ENCODE measurements at regions not wholly inside any gene's neighbourhood (a gene's known extent, or its start where the extent isn't known, plus 50 kb on each side); places are given as distances from the start of the nearest gene placed in this dataset.

- TF ChIP-seq CTCF (IDR thresholded peaks at IDR 0.05; ENCODE audit: low read depth, low read length) (no peak), EZH2phosphoT487 (IDR thresholded peaks at IDR 0.05; ENCODE audit: low read depth) (no peak)
- Histone ChIP-seq H2AFZ (ENCODE audit: low read depth, low read length) (no peak overlapping the region), H3K27me3 (ENCODE audit: low read depth, low read length) (peaks cover 46% of the 10 kb centered on the region)
Observed at GRCh38 chr1:163414778-163415177, 93.0 kb downstream of the NUF2 start.

GRCh38 chr1:163421701-163422100 is 99.9 kb downstream of the NUF2 start:
- H3K4me2 ChIP-seq (ENCODE audit: low read length): no peak overlapping the region
- H3K27me3 ChIP-seq (ENCODE audit: low read depth, low read length): peaks cover 22% of the 10 kb centered on the region
- no peaks in the 10 kb centered on the region for H3K9me3 ChIP-seq (ENCODE audit: insufficient read depth, low read length)
- no peaks in the 10 kb centered on the region for H3K36me3 ChIP-seq (replicated peaks; ENCODE audit: low read depth, low read length)
- H3K9ac ChIP-seq (ENCODE audit: low read length): no peak overlapping the region
- no peaks in the 10 kb centered on the region for H3K79me2 ChIP-seq (ENCODE audit: low read length)
- TF ChIP-seq CTCF (IDR thresholded peaks at IDR 0.05; ENCODE audit: low read depth, low read length) (no peak), EZH2phosphoT487 (IDR thresholded peaks at IDR 0.05; ENCODE audit: low read depth) (no peak)
- H4K20me1 ChIP-seq (ENCODE audit: insufficient read depth, low read length): no peaks in the 10 kb centered on the region
- H3K27ac ChIP-seq (ENCODE audit: low read length): no peak overlapping the region
- H2AFZ ChIP-seq (ENCODE audit: low read depth, low read length): no peak overlapping the region
- no peaks in the 10 kb centered on the region for H3K4me1 ChIP-seq (ENCODE audit: low read length)
- H3K4me3 ChIP-seq (ENCODE audit: low read length): no peak overlapping the region

More at GRCh38 chr1:163414778-163415177, 93.0 kb downstream of the NUF2 start:
- no peak overlapping the region for H3K4me3 ChIP-seq (ENCODE audit: low read length)
- no peak overlapping the region for H3K9ac ChIP-seq (ENCODE audit: low read length)
- H3K79me2 ChIP-seq (ENCODE audit: low read length): no peaks in the 10 kb centered on the region
- peak overlapping the region; percentile 30 for H3K4me2 ChIP-seq (ENCODE audit: low read length)
- no peaks in the 10 kb centered on the region for H3K9me3 ChIP-seq (ENCODE audit: insufficient read depth, low read length)
- no peak overlapping the region for H3K27ac ChIP-seq (ENCODE audit: low read length)
- H3K4me1 ChIP-seq (ENCODE audit: low read length): peaks cover 9% of the 10 kb centered on the region
- H4K20me1 ChIP-seq (ENCODE audit: insufficient read depth, low read length): no peaks in the 10 kb centered on the region
- no peaks in the 10 kb centered on the region for H3K36me3 ChIP-seq (replicated peaks; ENCODE audit: low read depth, low read length)

- Histone ChIP-seq H3K79me2 (ENCODE audit: low read length) (no peaks in the 10 kb centered on the region), H3K9ac (ENCODE audit: low read length) (no peak overlapping the region), H3K27ac (ENCODE audit: low read length) (no peak overlapping the region), H3K4me3 (ENCODE audit: low read length) (no peak overlapping the region), H3K9me3 (ENCODE audit: insufficient read depth, low read length) (no peaks in the 10 kb centered on the region), H2AFZ (ENCODE audit: low read depth, low read length) (no peak overlapping the region), H3K4me1 (ENCODE audit: low read length) (no peaks in the 10 kb centered on the region), H3K27me3 (ENCODE audit: low read depth, low read length) (peaks cover 16% of the 10 kb centered on the region), H4K20me1 (ENCODE audit: insufficient read depth, low read length) (no peaks in the 10 kb centered on the region), H3K4me2 (ENCODE audit: low read length) (no peak overlapping the region), H3K36me3 (replicated peaks; ENCODE audit: low read depth, low read length) (no peaks in the 10 kb centered on the region)
- no peak for TF ChIP-seq EZH2phosphoT487 (IDR thresholded peaks at IDR 0.05; ENCODE audit: low read depth)
- no peak for TF ChIP-seq CTCF (IDR thresholded peaks at IDR 0.05; ENCODE audit: low read depth, low read length)
Observed at GRCh38 chr1:163422738-163423404, 101.1 kb downstream of the NUF2 start.

- no peak overlapping the region for H3K9ac ChIP-seq (ENCODE audit: low read length)
- no peaks in the 10 kb centered on the region for H3K79me2 ChIP-seq (ENCODE audit: low read length)
- no peaks in the 10 kb centered on the region for H3K4me1 ChIP-seq (ENCODE audit: low read length)
- no peaks in the 10 kb centered on the region for H3K9me3 ChIP-seq (ENCODE audit: insufficient read depth, low read length)
- no peaks in the 10 kb centered on the region for H4K20me1 ChIP-seq (ENCODE audit: insufficient read depth, low read length)
- peaks cover 12% of the 10 kb centered on the region; the same call in 1 of the 2 replicates for H3K27me3 ChIP-seq (ENCODE audit: low read depth, low read length)
- H3K4me2 ChIP-seq (ENCODE audit: low read length): no peak overlapping the region
- no peak overlapping the region for H2AFZ ChIP-seq (ENCODE audit: low read depth, low read length)
- no peak overlapping the region for H3K4me3 ChIP-seq (ENCODE audit: low read length)
- H3K27ac ChIP-seq (ENCODE audit: low read length): no peak overlapping the region
- H3K36me3 ChIP-seq (replicated peaks; ENCODE audit: low read depth, low read length): no peaks in the 10 kb centered on the region
- no peak for TF ChIP-seq CTCF (IDR thresholded peaks at IDR 0.05; ENCODE audit: low read depth, low read length)
- no peak for TF ChIP-seq EZH2phosphoT487 (IDR thresholded peaks at IDR 0.05; ENCODE audit: low read depth)
Observed at GRCh38 chr1:163426505-163427251, 104.9 kb downstream of the NUF2 start.
